Kidney (tissue), 13 donors: ENCODE measurements at regions not wholly inside any gene's neighbourhood (a gene's known extent, or its start where the extent isn't known, plus 50 kb on each side); places are given as distances from the start of the nearest gene placed in this dataset.

Experiments
- DNase-seq, 5 donors: peaks; one replicate each; pipeline ENCODE4 v3.0.0-alpha.2; 2013 to 2020
- FAIRE-seq: peaks from 2 replicates; lab custom pipeline; 2012; peaks lifted over from hg19 to GRCh38; lab: Jason Lieb, UNC
- H3K27ac ChIP-seq, 2 donors: one replicate each; pipeline ENCODE4 v1.7.0; 2013; ENCODE audit warnings: low read depth in 2 of 2, low read length in 2 of 2, inconsistent platforms in 1 of 2
- H3K27me3 ChIP-seq: one replicate; pipeline ENCODE4 v1.7.1; 2013; ENCODE audit warnings: low read length, inconsistent platforms; ENCODE audit not compliant: control insufficient read depth, insufficient read depth
- H3K36me3 ChIP-seq, 3 donors: one replicate each; pipeline versions ENCODE4 v1.7.0 to v1.7.1; 2013; ENCODE audit warnings: low read length in 3 of 3, control low read depth in 1 of 3, inconsistent platforms in 1 of 3; ENCODE audit not compliant: insufficient read depth in 3 of 3, control insufficient read depth in 2 of 3
- H3K4me1 ChIP-seq, 3 donors: one replicate each; pipeline versions ENCODE4 v1.7.0 to v1.7.1; 2013; ENCODE audit warnings: low read length in 3 of 3, inconsistent platforms in 1 of 3, low read depth in 1 of 3; ENCODE audit not compliant: control insufficient read depth in 2 of 3, insufficient read depth in 2 of 3
- H3K4me3 ChIP-seq, 3 donors: one replicate each; pipeline versions ENCODE4 v1.7.0 to v1.8.1; 2013; ENCODE audit warnings: low read length in 3 of 3, control low read depth in 1 of 3, inconsistent platforms in 1 of 3
- H3K9ac ChIP-seq, 3 donors: one replicate each; pipeline versions ENCODE4 v1.7.0 to v1.7.1; 2013; ENCODE audit warnings: low read length in 3 of 3, control low read depth in 1 of 3, inconsistent platforms in 1 of 3
- H3K9me3 ChIP-seq, 3 donors: one replicate each; pipeline versions ENCODE4 v1.7.0 to v1.7.1; 2013; ENCODE audit warnings: low read length in 3 of 3, control low read depth in 1 of 3, inconsistent platforms in 1 of 3; ENCODE audit not compliant: control insufficient read depth in 2 of 3, insufficient read depth in 1 of 3
- CTCF ChIP-seq: IDR thresholded peaks from 3 replicates; pipeline ENCODE4 v1.5.1; 2012; ENCODE audit warnings: mild to moderate bottlenecking, moderate library complexity, borderline replicate concordance; ENCODE audit not compliant: insufficient read depth; ENCODE audit errors: extremely low read depth
- intact Hi-C: fragments of 100-400 bp; cut with DNase I; formaldehyde crosslinking; loops from one replicate; pipeline ENCODE4 v1.11.1; 2022
- donor health status: control.
- donor health status: control.
- donor health status: control.
- donor health status: control.
- donor health status: control.
- donor health status: DM: yes; HTN: yes; CAD: no.
- donor health status: Normal renal cell carcinoma (clear cell type).

GRCh38 chr2:167880415-167880814 is 367.0 kb downstream of the STK39 start:
- H3K9me3 ChIP-seq, result no peaks in the 10 kb centered on the region
- H3K4me1 ChIP-seq, result no peaks in the 10 kb centered on the region
- H3K36me3 ChIP-seq, result no peaks in the 10 kb centered on the region
- no peak for DNase-seq
- no peak for TF ChIP-seq CTCF
- intact Hi-C loops, result no loop called here
- no peak for FAIRE-seq
- no peak overlapping the region for H3K4me3 ChIP-seq
- no peak overlapping the region for H3K27ac ChIP-seq
- no peak overlapping the region for H3K9ac ChIP-seq
- H3K27me3 ChIP-seq, result no peaks in the 10 kb centered on the region

- Histone ChIP-seq H3K9ac (no peak overlapping the region), H3K27ac (no peak overlapping the region), H3K9me3 (no peaks in the 10 kb centered on the region), H3K4me3 (no peak overlapping the region), H3K27me3 (no peaks in the 10 kb centered on the region), H3K36me3 (no peaks in the 10 kb centered on the region), H3K4me1 (no peaks in the 10 kb centered on the region)
- DNase-seq (no peak), FAIRE-seq (no peak)
- TF ChIP-seq CTCF, result no peak
- intact Hi-C loops, result no loop called here
These were observed 371.9 kb downstream of the STK39 start for GRCh38 chr2:167875529-167875928.

GRCh38 chr2:167874812-167875211 is 372.6 kb downstream of the STK39 start:
- intact Hi-C loops, result no loop called here
- FAIRE-seq, result no peak

More at GRCh38 chr2:167874812-167875211, 372.6 kb downstream of the STK39 start:
- H3K9ac ChIP-seq, result no peak overlapping the region
- H3K27ac ChIP-seq, result no peak overlapping the region
- TF ChIP-seq CTCF, result no peak
- no peak overlapping the region for H3K4me3 ChIP-seq
- no peaks in the 10 kb centered on the region for H3K27me3 ChIP-seq
- no peaks in the 10 kb centered on the region for H3K36me3 ChIP-seq
- no peaks in the 10 kb centered on the region for H3K4me1 ChIP-seq
- no peak for DNase-seq
- H3K9me3 ChIP-seq, result no peaks in the 10 kb centered on the region
